MG63 (cell line): ENCODE measurements at regions not wholly inside any gene's neighbourhood (a gene's known extent, or its start where the extent isn't known, plus 50 kb on each side); places are given as distances from the start of the nearest gene placed in this dataset.

Experiments used
- DNase-seq: peaks from one replicate; pipeline ENCODE4 v3.0.0-alpha.2; 2020
- H3K27me3 ChIP-seq: fragments of 250-450 bp; sonication (Bioruptor Pico); 2 replicates; pipeline ENCODE4 v1.5.1; 2020; ENCODE audit warnings: mild to moderate bottlenecking, moderate library complexity
- H3K36me3 ChIP-seq: fragments of 250-450 bp; sonication (Bioruptor Pico); 2 replicates; pipeline ENCODE4 v1.5.1; 2020; ENCODE audit warnings: mild to moderate bottlenecking, moderate library complexity
- H3K4me3 ChIP-seq: fragments of 250-450 bp; sonication (Bioruptor Pico); 2 replicates; pipeline ENCODE4 v1.5.1; 2020; ENCODE audit warnings: mild to moderate bottlenecking, moderate library complexity
- H3K9me3 ChIP-seq: fragments of 250-450 bp; sonication (Bioruptor Pico); 2 replicates; pipeline ENCODE4 v1.5.1; 2020; ENCODE audit warnings: mild to moderate bottlenecking, moderate library complexity

GRCh38 chr6:76817429-76817828, 645.9 kb downstream of the HTR1B start:
- Histone ChIP-seq H3K9me3 (no peaks in the 10 kb centered on the region), H3K4me3 (no peak overlapping the region), H3K36me3 (no peaks in the 10 kb centered on the region), H3K27me3 (no peaks in the 10 kb centered on the region)
- no peak for DNase-seq

- H3K36me3 ChIP-seq, result no peaks in the 10 kb centered on the region
- H3K4me3 ChIP-seq, result no peak overlapping the region
- no peaks in the 10 kb centered on the region for H3K9me3 ChIP-seq
- DNase-seq, result no peak
- no peaks in the 10 kb centered on the region for H3K27me3 ChIP-seq
These were observed 648.5 kb downstream of the HTR1B start for GRCh38 chr6:76814496-76815458.

- DNase-seq, result no peak
- Histone ChIP-seq H3K9me3 (no peaks in the 10 kb centered on the region), H3K36me3 (no peaks in the 10 kb centered on the region), H3K27me3 (no peaks in the 10 kb centered on the region), H3K4me3 (no peak overlapping the region)
These were observed 653.0 kb downstream of the HTR1B start for GRCh38 chr6:76810286-76810685.

- no peaks in the 10 kb centered on the region for H3K9me3 ChIP-seq
- no peak overlapping the region for H3K4me3 ChIP-seq
- no peaks in the 10 kb centered on the region for H3K27me3 ChIP-seq
- no peak for DNase-seq
- no peaks in the 10 kb centered on the region for H3K36me3 ChIP-seq
These were observed 660.2 kb downstream of the HTR1B start for GRCh38 chr6:76803038-76803580.

GRCh38 chr6:76792394-76792793, 670.9 kb downstream of the HTR1B start:
- no peaks in the 10 kb centered on the region for H3K9me3 ChIP-seq
- H3K4me3 ChIP-seq, result no peak overlapping the region
- no peaks in the 10 kb centered on the region for H3K27me3 ChIP-seq
- DNase-seq, result no peak
- H3K36me3 ChIP-seq, result no peaks in the 10 kb centered on the region

GRCh38 chr6:76790881-76791280, 672.4 kb downstream of the HTR1B start:
- no peak for DNase-seq
- H3K27me3 ChIP-seq, result no peaks in the 10 kb centered on the region
- no peaks in the 10 kb centered on the region for H3K36me3 ChIP-seq
- no peak overlapping the region for H3K4me3 ChIP-seq
- H3K9me3 ChIP-seq, result no peaks in the 10 kb centered on the region

GRCh38 chr6:76790045-76790796, 673.1 kb downstream of the HTR1B start:
- no peaks in the 10 kb centered on the region for H3K27me3 ChIP-seq

GRCh38 chr6:76789580-76789979, 673.7 kb downstream of the HTR1B start:
- no peak overlapping the region for H3K4me3 ChIP-seq
- no peaks in the 10 kb centered on the region for H3K27me3 ChIP-seq
- H3K36me3 ChIP-seq, result no peaks in the 10 kb centered on the region
- H3K9me3 ChIP-seq, result no peaks in the 10 kb centered on the region
- DNase-seq, result no peak

More at GRCh38 chr6:76790045-76790796, 673.1 kb downstream of the HTR1B start:
- no peak for DNase-seq
- H3K9me3 ChIP-seq, result no peaks in the 10 kb centered on the region
- H3K36me3 ChIP-seq, result no peaks in the 10 kb centered on the region
- H3K4me3 ChIP-seq, result no peak overlapping the region

- Histone ChIP-seq H3K4me3 (no peak overlapping the region), H3K9me3 (no peaks in the 10 kb centered on the region), H3K36me3 (no peaks in the 10 kb centered on the region), H3K27me3 (no peaks in the 10 kb centered on the region)
- no peak for DNase-seq
These were observed 675.1 kb downstream of the HTR1B start for GRCh38 chr6:76788155-76788554.

- no peak for DNase-seq
- Histone ChIP-seq H3K4me3 (no peak overlapping the region), H3K9me3 (no peaks in the 10 kb centered on the region), H3K36me3 (no peaks in the 10 kb centered on the region), H3K27me3 (no peaks in the 10 kb centered on the region)
These were observed 684.2 kb downstream of the HTR1B start for GRCh38 chr6:76779068-76779467.

GRCh38 chr6:76776876-76777275, 686.4 kb downstream of the HTR1B start:
- Histone ChIP-seq H3K4me3 (no peak overlapping the region), H3K36me3 (no peaks in the 10 kb centered on the region), H3K9me3 (no peaks in the 10 kb centered on the region), H3K27me3 (no peaks in the 10 kb centered on the region)
- DNase-seq, result no peak

GRCh38 chr6:76774781-76775384, 688.4 kb downstream of the HTR1B start:
- peak; percentile 14 for DNase-seq
- Histone ChIP-seq H3K27me3 (no peaks in the 10 kb centered on the region), H3K4me3 (no peak overlapping the region)

GRCh38 chr6:76772951-76773350, 690.3 kb downstream of the HTR1B start:
- H3K4me3 ChIP-seq, result no peak overlapping the region
- no peaks in the 10 kb centered on the region for H3K36me3 ChIP-seq
- H3K9me3 ChIP-seq, result no peaks in the 10 kb centered on the region
- H3K27me3 ChIP-seq, result no peaks in the 10 kb centered on the region
- no peak for DNase-seq

More at GRCh38 chr6:76774781-76775384, 688.4 kb downstream of the HTR1B start:
- no peaks in the 10 kb centered on the region for H3K36me3 ChIP-seq
- no peaks in the 10 kb centered on the region for H3K9me3 ChIP-seq

GRCh38 chr6:76771059-76771634, 692.1 kb downstream of the HTR1B start:
- Histone ChIP-seq H3K9me3 (no peaks in the 10 kb centered on the region), H3K4me3 (no peak overlapping the region), H3K27me3 (no peaks in the 10 kb centered on the region), H3K36me3 (no peaks in the 10 kb centered on the region)
- DNase-seq, result no peak

- Histone ChIP-seq H3K36me3 (no peaks in the 10 kb centered on the region), H3K4me3 (no peak overlapping the region), H3K27me3 (no peaks in the 10 kb centered on the region), H3K9me3 (no peaks in the 10 kb centered on the region)
- DNase-seq, result no peak
These were observed 693.0 kb downstream of the HTR1B start for GRCh38 chr6:76770281-76770680.

GRCh38 chr6:76768556-76768955, 694.7 kb downstream of the HTR1B start:
- H3K27me3 ChIP-seq, result no peaks in the 10 kb centered on the region
- H3K9me3 ChIP-seq, result no peaks in the 10 kb centered on the region
- DNase-seq, result no peak
- no peaks in the 10 kb centered on the region for H3K36me3 ChIP-seq
- H3K4me3 ChIP-seq, result no peak overlapping the region

GRCh38 chr6:76764057-76764456, 691.6 kb upstream of the IMPG1 start:
- Histone ChIP-seq H3K9me3 (no peaks in the 10 kb centered on the region), H3K27me3 (no peaks in the 10 kb centered on the region), H3K36me3 (no peaks in the 10 kb centered on the region), H3K4me3 (no peak overlapping the region)
- no peak for DNase-seq
